PC-9 (cell line): ENCODE measurements at regions not wholly inside any gene's neighbourhood (a gene's known extent, or its start where the extent isn't known, plus 50 kb on each side); places are given as distances from the start of the nearest gene placed in this dataset.

Source experiments
- CTCF ChIP-seq: fragments of 200-600 bp; sonication (generic); conservative IDR thresholded peaks from 2 replicates; pipeline ENCODE4 v1.6.1; 2017; ENCODE audit warnings: mixed run types, antibody characterized with exemption, mild to moderate bottlenecking, moderate library complexity
- EZH2 ChIP-seq: fragments of 200-600 bp; sonication (generic); IDR thresholded peaks from 2 replicates; pipeline ENCODE4 v1.8.0; 2017; ENCODE audit warnings: antibody characterized with exemption, low read depth

- no peak for TF ChIP-seq CTCF
- no peak for TF ChIP-seq EZH2
Observed at GRCh38 chr1:212531796-212532195, 76.8 kb upstream of the ATF3 start.
